Right lobe of liver (tissue), 6 donors: ENCODE measurements at regions not wholly inside any gene's neighbourhood (a gene's known extent, or its start where the extent isn't known, plus 50 kb on each side); places are given as distances from the start of the nearest gene placed in this dataset.

Source experiments
- ATAC-seq, 4 donors: fragments of 200-7000 bp; cut with Tn5 transposase; one replicate each; pipeline ENCODE4 v1.9.1; 2020; ENCODE audit warnings: mild to moderate bottlenecking in 4 of 4, moderate library complexity in 4 of 4
- DNase-seq, 3 donors: peaks; one replicate each; pipeline ENCODE4 v3.0.0-alpha.2; 2020
- H3K27ac ChIP-seq, 3 donors: fragments of 200-600 bp; one replicate each; pipeline ENCODE4 v1.8.0; 2022
- H3K27me3 ChIP-seq, 2 donors: fragments of 200-600 bp; one replicate each; pipeline ENCODE4 v1.8.0; 2022
- H3K36me3 ChIP-seq, 4 donors: fragments of 200-600 bp; sonication (generic) in 1 of 4; one replicate each; pipeline versions ENCODE4 v1.5.1 to v1.8.0; 2017 to 2022; ENCODE audit warnings: control low read depth in 1 of 4
- H3K4me1 ChIP-seq, 4 donors: fragments of 200-600 bp; sonication (generic) in 1 of 4; one replicate each; pipeline versions ENCODE4 v1.5.1 to v1.8.0; 2017 to 2022; ENCODE audit warnings: control low read depth in 1 of 4
- H3K4me3 ChIP-seq, 3 donors: fragments of 200-600 bp; one replicate each; pipeline ENCODE4 v1.8.0; 2022
- H3K9me3 ChIP-seq, 4 donors: fragments of 200-600 bp; sonication (generic) in 1 of 4; one replicate each; pipeline versions ENCODE4 v1.5.1 to v1.8.0; 2017 to 2022; ENCODE audit warnings: control low read depth in 1 of 4
- POLR2A ChIP-seq: fragments of 450-650 bp; IDR thresholded peaks from one replicate; pipeline ENCODE4 v1.6.1; 2017; ENCODE audit warnings: antibody characterized with exemption, mild to moderate bottlenecking
- WGBS: methylation state at CpG from one replicate; pipeline ENCODE4 v1.1.6; 2018; ENCODE audit warnings: low coverage, low lambda C conversion rate; ENCODE audit not compliant: insufficient coverage; ENCODE audit errors: missing lambda C conversion rate; 5-methylcytosine and 5-hydroxymethylcytosine counted together
- intact Hi-C, 2 donors: fragments of 100-400 bp; cut with DNase I; formaldehyde crosslinking; loops; one replicate each; pipeline versions ENCODE4 v1.11.2 to v1.14.1; 2022
- TF ChIP-seq, protein P1 (sequence below), 4 donors: fragments of 200-600 bp in 3 of 4; fragments of 450-650 bp in 1 of 4; IDR thresholded peaks; one replicate each; pipeline versions ENCODE4 v1.5.1 to v1.8.0; 2016 to 2022; ENCODE audit warnings: antibody characterized with exemption in 4 of 4, mild to moderate bottlenecking in 2 of 4
- donor health status: DM: no; HTN: yes; CAD: no.
- donor health status: DM: no; HTN: no; CAD: no.
- donor health status: DM: no; HTN: no; CAD: no.
- donor health status: DM: no; HTN: yes; CAD: no.
- donor health status: DM: no; HTN: yes; CAD: no.

DNA sequence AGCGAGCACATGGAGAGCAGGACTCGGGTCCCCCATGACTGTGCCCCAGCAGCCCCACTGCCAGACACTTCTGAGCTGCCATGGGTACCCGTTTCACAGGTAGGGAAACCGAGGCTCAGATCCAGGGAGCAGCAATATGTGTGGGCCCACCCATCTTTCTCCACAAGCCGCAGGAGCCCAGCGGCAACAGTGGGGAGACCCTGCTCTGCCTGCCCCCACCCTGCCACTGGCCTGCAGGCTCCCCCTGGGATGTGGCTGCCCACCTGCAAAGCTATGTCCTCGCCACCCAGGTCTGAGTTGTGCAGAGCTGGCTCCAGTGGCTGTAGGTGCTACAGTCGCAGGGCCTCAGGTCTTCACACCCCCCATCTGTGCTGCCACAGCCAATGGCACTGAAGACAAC, 50.6 kb upstream of the C1QTNF9B start:
- no peak for ATAC-seq

DNA sequence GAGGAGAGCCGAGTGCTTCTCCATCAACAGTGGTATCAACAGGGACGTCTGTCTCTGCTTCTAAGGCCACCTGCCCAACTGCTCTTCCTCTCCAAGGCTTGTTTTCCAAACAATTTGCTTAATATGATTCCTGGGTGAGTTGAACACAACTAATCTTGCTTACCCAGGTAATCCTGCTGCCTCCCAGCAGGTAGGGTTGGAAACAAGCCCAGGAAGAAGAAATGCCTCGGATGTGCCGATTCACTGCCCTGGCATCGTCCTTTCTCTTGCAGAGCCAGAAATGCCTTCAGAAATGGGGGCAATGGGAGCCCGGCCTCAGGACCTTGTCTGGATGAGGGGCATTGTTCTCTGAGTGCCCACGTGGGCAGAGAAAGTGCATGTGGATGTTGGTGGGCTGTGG, 51.9 kb upstream of the C1QTNF9B start:
- Histone ChIP-seq H3K27me3 (no peaks in the 10 kb centered on the region), H3K36me3 (no peaks in the 10 kb centered on the region), H3K4me1 (no peaks in the 10 kb centered on the region), H3K4me3 (no peak overlapping the region), H3K9me3 (no peaks in the 10 kb centered on the region), H3K27ac (no peak overlapping the region)
- no peak for DNase-seq
- TF ChIP-seq, protein P1, sequence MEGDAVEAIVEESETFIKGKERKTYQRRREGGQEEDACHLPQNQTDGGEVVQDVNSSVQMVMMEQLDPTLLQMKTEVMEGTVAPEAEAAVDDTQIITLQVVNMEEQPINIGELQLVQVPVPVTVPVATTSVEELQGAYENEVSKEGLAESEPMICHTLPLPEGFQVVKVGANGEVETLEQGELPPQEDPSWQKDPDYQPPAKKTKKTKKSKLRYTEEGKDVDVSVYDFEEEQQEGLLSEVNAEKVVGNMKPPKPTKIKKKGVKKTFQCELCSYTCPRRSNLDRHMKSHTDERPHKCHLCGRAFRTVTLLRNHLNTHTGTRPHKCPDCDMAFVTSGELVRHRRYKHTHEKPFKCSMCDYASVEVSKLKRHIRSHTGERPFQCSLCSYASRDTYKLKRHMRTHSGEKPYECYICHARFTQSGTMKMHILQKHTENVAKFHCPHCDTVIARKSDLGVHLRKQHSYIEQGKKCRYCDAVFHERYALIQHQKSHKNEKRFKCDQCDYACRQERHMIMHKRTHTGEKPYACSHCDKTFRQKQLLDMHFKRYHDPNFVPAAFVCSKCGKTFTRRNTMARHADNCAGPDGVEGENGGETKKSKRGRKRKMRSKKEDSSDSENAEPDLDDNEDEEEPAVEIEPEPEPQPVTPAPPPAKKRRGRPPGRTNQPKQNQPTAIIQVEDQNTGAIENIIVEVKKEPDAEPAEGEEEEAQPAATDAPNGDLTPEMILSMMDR (IDR thresholded peaks at IDR 0.05), result no peak
- TF ChIP-seq POLR2A, result no peak
- intact Hi-C loops, result no loop called here
- WGBS, result 50% methylated on average over 3 of the region's 7 CpGs
- ATAC-seq, result no peak

More for the DNA sequence above, 50.6 kb upstream of the C1QTNF9B start:
- Histone ChIP-seq H3K36me3 (no peaks in the 10 kb centered on the region), H3K4me3 (no peak overlapping the region), H3K27ac (no peak overlapping the region), H3K4me1 (no peaks in the 10 kb centered on the region), H3K27me3 (no peaks in the 10 kb centered on the region), H3K9me3 (no peaks in the 10 kb centered on the region)
- intact Hi-C loops, result no loop called here
- 18% methylated on average over 2 of the region's 8 CpGs for WGBS
- TF ChIP-seq, protein P1 (IDR thresholded peaks at IDR 0.05), result no peak
- TF ChIP-seq POLR2A, result no peak
- DNase-seq, result no peak

DNA sequence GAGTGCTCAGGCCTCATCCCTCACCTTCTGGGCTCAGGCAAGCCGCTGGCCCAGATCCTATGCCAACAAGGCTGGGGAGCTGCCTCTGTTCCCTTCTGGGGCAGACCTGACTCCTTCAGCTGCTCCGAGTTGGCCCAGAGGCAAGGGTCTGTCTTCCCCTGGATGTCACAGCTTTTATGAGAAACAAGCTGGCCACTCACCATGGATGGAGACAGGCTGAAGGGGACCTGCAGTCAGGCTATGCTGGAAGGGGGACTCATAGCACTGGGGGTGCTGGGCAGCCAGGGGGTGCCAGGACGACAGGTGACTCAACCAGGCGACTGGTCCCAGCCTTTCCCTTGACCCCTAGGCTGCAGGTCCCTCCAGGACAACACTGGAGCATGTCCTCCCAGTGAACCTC, 52.4 kb upstream of the C1QTNF9B start:
- no peaks in the 10 kb centered on the region for H3K36me3 ChIP-seq
- H3K9me3 ChIP-seq, result no peaks in the 10 kb centered on the region
- 60% methylated on average over 3 of the region's 4 CpGs for WGBS
- no peaks in the 10 kb centered on the region for H3K27me3 ChIP-seq
- no peaks in the 10 kb centered on the region for H3K4me1 ChIP-seq
- no peak overlapping the region for H3K4me3 ChIP-seq
- DNase-seq (no peak), ATAC-seq (no peak)
- intact Hi-C loops, result no loop called here
- TF ChIP-seq, protein P1 (IDR thresholded peaks at IDR 0.05), result no peak
- TF ChIP-seq POLR2A, result no peak
- H3K27ac ChIP-seq, result no peak overlapping the region

DNA sequence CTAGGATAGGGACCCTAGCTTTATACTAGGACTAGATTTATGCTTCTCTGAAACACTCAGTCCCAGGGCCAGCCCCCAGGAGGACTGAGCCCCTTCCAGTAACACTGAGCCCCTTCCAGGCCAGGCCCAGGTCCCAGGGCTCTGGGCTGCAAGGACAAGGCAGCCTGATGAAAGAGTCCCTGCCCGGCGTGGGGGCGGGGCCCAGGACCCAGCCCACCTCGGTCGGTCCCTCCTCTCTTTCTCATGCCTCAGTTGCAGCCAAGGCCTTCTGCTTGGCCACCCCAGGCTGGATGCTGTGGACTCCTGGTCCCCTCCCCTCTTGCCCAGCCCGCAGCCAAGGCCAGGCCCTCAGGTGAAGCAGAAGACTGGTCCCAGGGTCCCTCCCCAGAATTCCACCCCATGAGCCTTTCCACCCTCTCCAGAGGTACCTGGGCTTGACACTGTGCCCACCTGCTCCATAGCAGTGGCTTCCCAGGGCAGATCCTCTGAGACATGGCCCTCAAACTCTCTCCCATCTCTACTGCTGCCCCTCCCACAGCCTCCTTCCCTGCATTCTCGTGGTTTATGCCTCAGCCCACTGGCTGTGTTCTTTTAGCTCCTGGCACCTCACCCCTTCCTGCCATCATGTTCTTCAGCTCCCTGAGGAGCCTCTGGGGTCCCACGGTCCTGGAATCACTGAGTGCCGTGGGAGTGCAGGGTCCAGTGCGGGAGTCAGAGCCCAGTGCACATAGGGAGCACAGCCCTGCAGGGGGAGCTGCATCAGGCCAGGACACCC, 53.6 kb upstream of the C1QTNF9B start:
- no peak overlapping the region for H3K4me3 ChIP-seq
- ATAC-seq, result no peak
- no peak for DNase-seq
- no peaks in the 10 kb centered on the region for H3K36me3 ChIP-seq
- TF ChIP-seq, protein P1 (IDR thresholded peaks at IDR 0.05), result no peak
- TF ChIP-seq POLR2A, result no peak
- H3K27me3 ChIP-seq, result no peaks in the 10 kb centered on the region
- H3K9me3 ChIP-seq, result no peaks in the 10 kb centered on the region
- intact Hi-C loops, result no loop called here
- no peaks in the 10 kb centered on the region for H3K4me1 ChIP-seq
- 87% methylated on average over 8 of the region's 10 CpGs for WGBS
- H3K27ac ChIP-seq, result no peak overlapping the region
